Prostate gland (tissue), 2 donors: ENCODE measurements at regions not wholly inside any gene's neighbourhood (a gene's known extent, or its start where the extent isn't known, plus 50 kb on each side); places are given as distances from the start of the nearest gene placed in this dataset.

ENCODE experiments used
- DNase-seq: peaks from one replicate; pipeline ENCODE4 v3.0.0-alpha.2; 2019; ENCODE audit warnings: low spot score
- H3K27ac ChIP-seq, 2 donors: fragments of 200-600 bp; sonication (generic); 2 replicates each; pipeline ENCODE4 v1.5.1; 2017 to 2019
- H3K27me3 ChIP-seq: fragments of 200-600 bp; sonication (generic); replicated peaks from 2 replicates; pipeline ENCODE4 v1.5.1; 2019; ENCODE audit not compliant: insufficient read depth
- H3K36me3 ChIP-seq, 2 donors: fragments of 200-600 bp; sonication (generic); 1 replicate in 1 of 2; 2 replicates in 1 of 2; pipeline versions ENCODE4 v1.5.1 to v1.8.1; 2017 to 2019
- H3K4me1 ChIP-seq: fragments of 200-600 bp; sonication (generic); replicated peaks from 2 replicates; pipeline ENCODE4 v1.5.1; 2019
- H3K4me3 ChIP-seq, 2 donors: fragments of 200-600 bp; sonication (generic); 2 replicates each; pipeline ENCODE4 v1.5.1; 2017 to 2019
- H3K9me3 ChIP-seq: fragments of 200-600 bp; sonication (generic); 2 replicates; pipeline ENCODE4 v1.5.1; 2017
- POLR2A ChIP-seq: fragments of 450-650 bp; IDR thresholded peaks from one replicate; pipeline ENCODE4 v1.6.1; 2016; ENCODE audit warnings: antibody characterized with exemption, mild to moderate bottlenecking
- POLR2AphosphoS5 ChIP-seq: sonication (generic); formaldehyde crosslinking; IDR thresholded peaks from one replicate; pipeline ENCODE4 v1.6.1; 2017; ENCODE audit warnings: antibody characterized with exemption
- WGBS: methylation state at CpG from one replicate; pipeline ENCODE4 v1.1.5; 2018; 5-methylcytosine and 5-hydroxymethylcytosine counted together
- intact Hi-C: fragments of 100-400 bp; cut with DNase I; formaldehyde crosslinking; loops from one replicate; pipeline ENCODE4 v1.14.2; 2022
- TF ChIP-seq, protein P1 (sequence below), 4 experiments: fragments of 200-600 bp in 2 of 4; fragments of 450-650 bp in 2 of 4; sonication (generic) in 2 of 4; IDR thresholded peaks; 1 replicate in 3 of 4; 2 replicates in 1 of 4; pipeline ENCODE4 v1.5.1; 2016 to 2019; ENCODE audit warnings: antibody characterized with exemption in 4 of 4, mild to moderate bottlenecking in 2 of 4, moderate library complexity in 2 of 4

DNA sequence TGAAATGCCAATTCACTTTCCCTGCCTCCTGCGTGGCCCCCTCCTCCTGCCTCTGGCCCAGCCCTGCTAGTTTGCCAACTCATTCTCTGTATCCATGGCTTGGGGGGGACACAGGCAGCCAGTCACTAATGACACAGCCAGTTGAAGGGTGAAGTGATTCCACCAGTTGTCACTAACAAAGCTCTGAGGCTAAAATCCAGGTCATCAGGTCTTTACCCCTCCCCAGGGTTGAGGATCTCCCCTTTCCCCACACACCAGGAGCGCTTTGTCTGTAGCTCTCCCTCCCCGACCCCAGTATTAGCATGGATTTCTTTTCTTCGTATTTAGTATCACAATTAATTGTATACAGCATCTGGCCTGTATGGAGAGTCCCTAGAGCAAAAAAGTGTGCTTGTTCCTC lies 394.1 kb downstream of the RRAGC start:
- DNase-seq: no peak
- H3K9me3 ChIP-seq: no peaks in the 10 kb centered on the region
- no peaks in the 10 kb centered on the region for H3K36me3 ChIP-seq
- no peak overlapping the region for H3K4me3 ChIP-seq
- no peak overlapping the region for H3K27ac ChIP-seq
- intact Hi-C loops: no loop called here
- TF ChIP-seq, protein P1, sequence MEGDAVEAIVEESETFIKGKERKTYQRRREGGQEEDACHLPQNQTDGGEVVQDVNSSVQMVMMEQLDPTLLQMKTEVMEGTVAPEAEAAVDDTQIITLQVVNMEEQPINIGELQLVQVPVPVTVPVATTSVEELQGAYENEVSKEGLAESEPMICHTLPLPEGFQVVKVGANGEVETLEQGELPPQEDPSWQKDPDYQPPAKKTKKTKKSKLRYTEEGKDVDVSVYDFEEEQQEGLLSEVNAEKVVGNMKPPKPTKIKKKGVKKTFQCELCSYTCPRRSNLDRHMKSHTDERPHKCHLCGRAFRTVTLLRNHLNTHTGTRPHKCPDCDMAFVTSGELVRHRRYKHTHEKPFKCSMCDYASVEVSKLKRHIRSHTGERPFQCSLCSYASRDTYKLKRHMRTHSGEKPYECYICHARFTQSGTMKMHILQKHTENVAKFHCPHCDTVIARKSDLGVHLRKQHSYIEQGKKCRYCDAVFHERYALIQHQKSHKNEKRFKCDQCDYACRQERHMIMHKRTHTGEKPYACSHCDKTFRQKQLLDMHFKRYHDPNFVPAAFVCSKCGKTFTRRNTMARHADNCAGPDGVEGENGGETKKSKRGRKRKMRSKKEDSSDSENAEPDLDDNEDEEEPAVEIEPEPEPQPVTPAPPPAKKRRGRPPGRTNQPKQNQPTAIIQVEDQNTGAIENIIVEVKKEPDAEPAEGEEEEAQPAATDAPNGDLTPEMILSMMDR (IDR thresholded peaks at IDR 0.05): no peak
- no peak for TF ChIP-seq POLR2A
- TF ChIP-seq POLR2AphosphoS5: no peak
- WGBS: 69% methylated on average over 4 of the region's 4 CpGs
- H3K4me1 ChIP-seq: no peaks in the 10 kb centered on the region
- no peaks in the 10 kb centered on the region for H3K27me3 ChIP-seq

DNA sequence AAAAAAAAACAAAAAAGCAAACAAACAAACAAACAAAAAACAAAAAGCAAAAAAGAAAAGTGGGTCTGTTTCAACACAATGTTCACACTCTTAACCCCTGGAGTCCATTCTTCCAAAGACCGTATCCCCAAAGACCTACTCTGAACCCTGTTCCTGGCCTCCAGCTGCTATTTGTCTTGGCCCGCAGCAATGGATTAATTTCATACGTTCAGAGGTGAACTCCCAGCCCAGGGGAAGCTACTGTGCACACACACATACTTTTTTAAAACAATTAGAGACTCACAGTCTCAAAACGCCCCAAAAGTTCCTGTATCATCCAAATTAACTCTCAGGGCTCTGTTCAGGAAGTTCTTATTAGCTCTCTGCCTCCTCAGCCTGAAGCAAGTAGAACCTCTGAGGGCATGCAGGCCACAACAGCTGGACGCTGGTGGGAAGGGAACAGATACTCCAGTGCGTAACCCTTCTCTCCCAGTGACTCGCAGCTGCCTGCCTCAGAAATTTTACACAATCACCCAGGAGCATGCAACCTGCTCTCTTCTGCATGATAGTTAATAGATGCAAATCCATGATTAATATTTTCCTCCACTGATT lies 395.4 kb downstream of the RRAGC start:
- TF ChIP-seq POLR2AphosphoS5: no peak
- no peaks in the 10 kb centered on the region for H3K4me1 ChIP-seq
- WGBS: 35% methylated on average over 7 of the region's 7 CpGs
- H3K4me3 ChIP-seq: no peak overlapping the region
- no peak overlapping the region for H3K27ac ChIP-seq
- intact Hi-C loops: no loop called here
- no peaks in the 10 kb centered on the region for H3K9me3 ChIP-seq
- no peaks in the 10 kb centered on the region for H3K27me3 ChIP-seq
- no peaks in the 10 kb centered on the region for H3K36me3 ChIP-seq
- DNase-seq: no peak

- Histone ChIP-seq H3K27me3 (no peaks in the 10 kb centered on the region), H3K27ac (no peak overlapping the region), H3K4me1 (no peaks in the 10 kb centered on the region), H3K4me3 (no peak overlapping the region), H3K9me3 (no peaks in the 10 kb centered on the region), H3K36me3 (no peaks in the 10 kb centered on the region)
- TF ChIP-seq POLR2AphosphoS5 (no peak), POLR2A (no peak)
- TF ChIP-seq, protein P1 (IDR thresholded peaks at IDR 0.05): no peak
- intact Hi-C loops: no loop called here
- no peak for DNase-seq
Measured at GRCh38 chr1:38463074-38463473, 396.5 kb downstream of the RRAGC start.

- intact Hi-C loops: no loop called here
- WGBS: 77% methylated on average over 2 of the region's 2 CpGs
- no peak for DNase-seq
Measured at GRCh38 chr1:38456531-38456876, 403.1 kb downstream of the RRAGC start.

DNA sequence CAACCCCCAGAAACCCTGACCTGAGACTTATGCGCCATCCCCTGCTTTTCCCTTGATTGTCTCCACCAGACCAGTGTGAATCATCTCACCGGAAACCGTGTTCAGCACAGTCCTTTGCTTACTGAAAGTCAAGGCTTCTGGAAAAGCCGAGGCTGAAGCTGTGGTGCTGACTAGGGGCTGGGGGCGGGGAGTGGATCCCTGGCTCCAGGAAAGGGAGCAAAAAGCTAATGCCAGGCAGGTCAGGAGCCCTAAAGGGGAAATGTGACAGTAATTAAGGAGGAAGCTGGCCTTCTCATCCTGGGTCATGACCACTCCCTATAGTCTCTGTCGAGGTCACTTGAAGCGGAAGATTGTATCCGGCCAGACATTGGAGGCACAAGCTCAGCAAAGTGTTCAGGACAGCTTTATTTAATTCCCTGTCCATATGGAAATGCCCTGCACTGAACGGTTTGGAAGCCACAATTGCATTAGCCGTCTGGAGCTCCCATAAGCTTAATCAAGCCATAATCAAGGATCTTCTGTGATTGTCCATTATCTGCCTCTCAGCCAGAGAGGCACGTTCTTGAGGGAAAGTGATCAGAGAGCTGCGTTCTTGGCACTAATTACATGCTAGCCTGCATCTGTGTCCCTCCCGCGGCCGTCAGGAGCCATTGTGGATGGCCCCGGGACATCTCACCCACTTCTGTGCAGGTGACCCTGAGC lies 403.6 kb downstream of the RRAGC start:
- 64% methylated on average over 16 of the region's 16 CpGs for WGBS
- no peak for DNase-seq
- no peak for TF ChIP-seq POLR2AphosphoS5
- no peak for TF ChIP-seq POLR2A
- TF ChIP-seq, protein P1 (IDR thresholded peaks at IDR 0.05): no peak
- Histone ChIP-seq H3K36me3 (no peaks in the 10 kb centered on the region), H3K27ac (no peak overlapping the region), H3K4me3 (no peak overlapping the region), H3K9me3 (no peaks in the 10 kb centered on the region), H3K27me3 (no peaks in the 10 kb centered on the region), H3K4me1 (no peaks in the 10 kb centered on the region)
- intact Hi-C loops: no loop called here

More at GRCh38 chr1:38456531-38456876, 403.1 kb downstream of the RRAGC start:
- Histone ChIP-seq H3K27me3 (no peaks in the 10 kb centered on the region), H3K36me3 (no peaks in the 10 kb centered on the region), H3K9me3 (no peaks in the 10 kb centered on the region), H3K4me3 (no peak overlapping the region), H3K4me1 (no peaks in the 10 kb centered on the region), H3K27ac (no peak overlapping the region)
- TF ChIP-seq, protein P1 (IDR thresholded peaks at IDR 0.05): no peak
- TF ChIP-seq POLR2AphosphoS5 (no peak), POLR2A (no peak)
